Upper lobe of right lung (tissue), 1 donor: ENCODE measurements at regions not wholly inside any gene's neighbourhood (a gene's known extent, or its start where the extent isn't known, plus 50 kb on each side); places are given as distances from the start of the nearest gene placed in this dataset.

Source experiments
- ATAC-seq: fragments of 200-7000 bp; cut with Tn5 transposase; one replicate; pipeline ENCODE4 v1.9.1; 2020; ENCODE audit warnings: mild to moderate bottlenecking, moderate library complexity
- DNase-seq: peaks from one replicate; pipeline ENCODE4 v3.0.0-alpha.2; 2020
- H3K27ac ChIP-seq: fragments of 200-600 bp; one replicate; pipeline ENCODE4 v1.8.0; 2022
- H3K27me3 ChIP-seq: fragments of 200-600 bp; one replicate; pipeline ENCODE4 v1.8.0; 2022; ENCODE audit warnings: mild to moderate bottlenecking
- H3K36me3 ChIP-seq: fragments of 200-600 bp; one replicate; pipeline ENCODE4 v1.8.0; 2022
- H3K4me1 ChIP-seq: fragments of 200-600 bp; one replicate; pipeline ENCODE4 v1.8.0; 2022
- H3K4me3 ChIP-seq: fragments of 200-600 bp; one replicate; pipeline ENCODE4 v1.8.0; 2022; ENCODE audit warnings: mild to moderate bottlenecking
- H3K9me3 ChIP-seq: fragments of 200-600 bp; one replicate; pipeline ENCODE4 v1.8.0; 2022
- intact Hi-C: fragments of 100-400 bp; cut with DNase I; formaldehyde crosslinking; loops from one replicate; pipeline ENCODE4 v1.11.0; 2022
- TF ChIP-seq, protein P1 (sequence below): fragments of 200-600 bp; IDR thresholded peaks from one replicate; pipeline ENCODE4 v1.8.0; 2022; ENCODE audit warnings: antibody characterized with exemption
- donor health status: DM: no; HTN: yes; CAD: no; lungs with severe emphysema.

DNA sequence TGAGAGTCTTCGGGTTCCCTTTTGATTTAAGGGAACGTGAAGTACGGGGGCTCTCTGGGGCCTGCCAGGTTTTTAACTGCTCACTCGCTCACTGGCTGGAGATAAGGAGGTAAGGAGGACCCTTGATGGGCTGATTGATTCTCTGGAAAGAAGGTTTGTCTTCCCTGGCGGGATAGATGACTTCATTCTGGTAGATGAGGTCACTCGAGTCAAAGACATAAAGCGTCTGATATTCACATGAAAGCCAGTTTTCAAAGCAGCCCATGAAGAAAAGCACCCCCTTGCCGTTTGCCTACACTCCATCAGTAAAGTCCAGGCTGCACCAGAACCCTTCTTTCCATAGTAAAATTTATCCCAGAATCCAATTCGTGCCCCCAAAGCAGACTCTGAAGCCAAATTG, 233.7 kb upstream of the IRX5 start:
- H3K4me3 ChIP-seq: no peak overlapping the region
- ATAC-seq (no peak), DNase-seq (no peak)
- no peak overlapping the region for H3K27ac ChIP-seq
- H3K36me3 ChIP-seq: no peaks in the 10 kb centered on the region
- intact Hi-C loops: no loop called here
- TF ChIP-seq, protein P1, sequence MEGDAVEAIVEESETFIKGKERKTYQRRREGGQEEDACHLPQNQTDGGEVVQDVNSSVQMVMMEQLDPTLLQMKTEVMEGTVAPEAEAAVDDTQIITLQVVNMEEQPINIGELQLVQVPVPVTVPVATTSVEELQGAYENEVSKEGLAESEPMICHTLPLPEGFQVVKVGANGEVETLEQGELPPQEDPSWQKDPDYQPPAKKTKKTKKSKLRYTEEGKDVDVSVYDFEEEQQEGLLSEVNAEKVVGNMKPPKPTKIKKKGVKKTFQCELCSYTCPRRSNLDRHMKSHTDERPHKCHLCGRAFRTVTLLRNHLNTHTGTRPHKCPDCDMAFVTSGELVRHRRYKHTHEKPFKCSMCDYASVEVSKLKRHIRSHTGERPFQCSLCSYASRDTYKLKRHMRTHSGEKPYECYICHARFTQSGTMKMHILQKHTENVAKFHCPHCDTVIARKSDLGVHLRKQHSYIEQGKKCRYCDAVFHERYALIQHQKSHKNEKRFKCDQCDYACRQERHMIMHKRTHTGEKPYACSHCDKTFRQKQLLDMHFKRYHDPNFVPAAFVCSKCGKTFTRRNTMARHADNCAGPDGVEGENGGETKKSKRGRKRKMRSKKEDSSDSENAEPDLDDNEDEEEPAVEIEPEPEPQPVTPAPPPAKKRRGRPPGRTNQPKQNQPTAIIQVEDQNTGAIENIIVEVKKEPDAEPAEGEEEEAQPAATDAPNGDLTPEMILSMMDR: no peak
- H3K27me3 ChIP-seq: no peaks in the 10 kb centered on the region
- no peaks in the 10 kb centered on the region for H3K9me3 ChIP-seq
- no peaks in the 10 kb centered on the region for H3K4me1 ChIP-seq

DNA sequence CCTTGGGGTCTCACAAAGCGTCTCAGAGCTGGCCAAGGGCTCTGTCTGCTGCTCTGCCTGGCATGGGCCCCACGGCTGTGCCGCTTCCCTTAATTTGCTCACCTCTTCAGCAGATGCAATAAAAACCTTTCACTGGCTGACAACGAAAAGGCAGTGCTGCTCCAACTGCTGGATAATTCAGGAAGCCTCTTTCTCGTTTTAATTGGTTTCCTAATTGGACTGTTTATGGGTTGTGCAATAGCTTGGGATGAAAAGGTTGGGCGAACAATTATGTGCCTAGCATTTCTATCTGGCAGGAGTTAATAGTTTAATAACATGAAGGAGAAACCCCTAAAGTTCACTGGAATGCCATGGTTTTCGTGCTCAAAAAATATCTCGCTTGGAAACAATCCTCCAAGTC, 234.1 kb upstream of the IRX5 start:
- no peaks in the 10 kb centered on the region for H3K36me3 ChIP-seq
- intact Hi-C loops: no loop called here
- no peak overlapping the region for H3K27ac ChIP-seq
- H3K9me3 ChIP-seq: no peaks in the 10 kb centered on the region
- TF ChIP-seq, protein P1: no peak
- no peak overlapping the region for H3K4me3 ChIP-seq
- no peaks in the 10 kb centered on the region for H3K4me1 ChIP-seq
- H3K27me3 ChIP-seq: no peaks in the 10 kb centered on the region
- DNase-seq: no peak
- ATAC-seq: no peak

DNA sequence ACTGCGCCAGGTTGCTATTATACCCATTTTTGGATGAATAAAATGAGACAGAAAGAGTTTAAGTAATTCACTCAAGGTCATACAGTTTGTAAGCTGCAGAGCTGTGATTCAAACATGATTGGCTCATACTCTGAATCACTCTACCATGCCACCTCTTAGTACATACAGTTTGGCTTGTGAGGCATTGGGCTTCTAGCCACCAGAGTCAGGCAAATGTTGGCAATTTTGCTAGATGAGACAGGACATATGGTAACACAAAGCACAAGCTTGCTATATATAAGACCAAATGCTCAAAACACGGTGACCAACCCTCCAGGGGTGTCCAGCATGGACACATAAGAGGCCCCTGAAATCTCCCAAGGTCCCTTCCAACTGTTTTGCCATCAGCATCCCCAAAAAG, 236.0 kb upstream of the IRX5 start:
- H3K36me3 ChIP-seq: no peaks in the 10 kb centered on the region
- intact Hi-C loops: no loop called here
- no peaks in the 10 kb centered on the region for H3K27me3 ChIP-seq
- no peaks in the 10 kb centered on the region for H3K4me1 ChIP-seq
- TF ChIP-seq, protein P1: no peak
- H3K27ac ChIP-seq: no peak overlapping the region
- DNase-seq (no peak), ATAC-seq (no peak)
- H3K4me3 ChIP-seq: no peak overlapping the region
- no peaks in the 10 kb centered on the region for H3K9me3 ChIP-seq

DNA sequence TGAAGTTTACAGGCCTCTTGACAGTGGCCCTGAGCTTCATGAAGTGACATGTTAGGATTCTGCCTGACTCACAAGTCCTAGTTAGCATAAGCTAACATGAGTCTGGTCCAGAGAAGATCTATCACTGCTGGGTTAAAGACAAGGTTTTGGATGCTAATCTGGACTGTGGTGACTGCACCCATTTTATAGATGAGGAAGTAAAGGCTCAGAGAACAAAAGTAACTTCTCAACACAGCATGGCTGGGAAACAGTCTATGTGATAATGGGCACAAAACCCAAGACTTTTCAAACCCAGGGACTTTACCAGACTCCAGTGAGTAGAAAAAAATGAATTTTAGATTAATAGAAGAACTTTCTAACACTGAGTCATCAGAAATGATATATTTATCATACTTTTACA, 236.8 kb upstream of the IRX5 start:
- H3K36me3 ChIP-seq: no peaks in the 10 kb centered on the region
- TF ChIP-seq, protein P1: no peak
- DNase-seq: no peak
- H3K27me3 ChIP-seq: no peaks in the 10 kb centered on the region
- no peak overlapping the region for H3K4me3 ChIP-seq
- intact Hi-C loops: no loop called here
- no peaks in the 10 kb centered on the region for H3K9me3 ChIP-seq
- ATAC-seq: no peak
- H3K27ac ChIP-seq: no peak overlapping the region
- H3K4me1 ChIP-seq: no peaks in the 10 kb centered on the region

DNA sequence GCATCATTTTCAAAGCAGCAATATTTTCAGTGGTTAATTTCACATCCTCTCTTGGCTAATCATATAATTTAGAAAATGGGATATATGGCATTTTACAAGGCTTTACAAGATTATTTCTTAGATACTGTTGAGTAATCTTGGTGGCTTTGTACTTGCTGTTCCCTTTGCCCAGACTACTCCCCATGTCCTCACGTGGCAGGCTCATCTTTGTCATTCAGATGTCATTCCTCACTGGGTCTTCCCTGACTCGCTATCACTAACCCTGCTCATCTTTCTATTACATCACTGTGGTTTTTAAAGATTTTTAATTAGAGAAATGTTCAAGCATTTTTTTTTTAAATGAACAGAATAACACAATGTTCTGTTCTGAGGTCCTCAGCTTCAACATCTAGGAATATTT, 240.0 kb upstream of the IRX5 start:
- Histone ChIP-seq H3K4me3 (no peak overlapping the region), H3K36me3 (no peaks in the 10 kb centered on the region), H3K27me3 (no peaks in the 10 kb centered on the region), H3K4me1 (no peaks in the 10 kb centered on the region), H3K27ac (no peak overlapping the region), H3K9me3 (no peaks in the 10 kb centered on the region)
- TF ChIP-seq, protein P1: no peak
- no peak for DNase-seq
- ATAC-seq: no peak
- intact Hi-C loops: no loop called here

DNA sequence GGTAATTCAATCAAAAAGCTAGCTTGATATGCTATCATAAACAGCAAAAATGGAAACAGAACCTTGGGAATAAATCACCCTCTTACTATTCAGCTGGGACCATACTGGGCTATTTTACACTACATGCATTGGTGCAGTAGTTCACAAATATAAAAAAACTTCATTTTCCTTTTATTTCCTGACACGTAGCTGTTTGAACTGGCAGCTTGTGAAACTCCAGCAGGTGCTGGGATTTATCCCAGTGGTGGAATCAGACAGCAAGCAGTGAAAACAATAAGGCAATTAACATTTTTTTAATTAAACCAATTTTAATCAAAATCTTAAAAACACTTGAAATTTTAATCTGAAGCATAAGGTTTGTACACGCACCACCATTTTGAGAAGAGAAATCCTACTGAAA, 240.4 kb upstream of the IRX5 start:
- H3K36me3 ChIP-seq: no peaks in the 10 kb centered on the region
- TF ChIP-seq, protein P1: no peak
- DNase-seq (no peak), ATAC-seq (no peak)
- H3K4me1 ChIP-seq: no peaks in the 10 kb centered on the region
- H3K27ac ChIP-seq: no peak overlapping the region
- intact Hi-C loops: no loop called here
- H3K9me3 ChIP-seq: no peaks in the 10 kb centered on the region
- no peak overlapping the region for H3K4me3 ChIP-seq
- no peaks in the 10 kb centered on the region for H3K27me3 ChIP-seq
